ENCODE measurements at regions not wholly inside any gene's neighbourhood (a gene's known extent, or its start where the extent isn't known, plus 50 kb on each side); places are given as distances from the start of the nearest gene placed in this dataset.

GRCh38 chr15:69538379-69538778, 85.8 kb downstream of the RPLP1 start:
- H3K4me1 ChIP-seq (ENCODE audit: control insufficient read depth, insufficient read depth, low read length) = peaks cover 54% of the 10 kb centered on the region
- DNase-seq = no peak
- H3K27ac ChIP-seq (ENCODE audit: low read length) = no peak overlapping the region
- H3K4me3 ChIP-seq (ENCODE audit: low read length) = no peak overlapping the region
- H3K27me3 ChIP-seq (ENCODE audit: control insufficient read depth, insufficient read depth, low read length) = no peaks in the 10 kb centered on the region
- 64% methylated on average over 5 of the region's 5 CpGs for WGBS (ENCODE audit: insufficient coverage)
- no peaks in the 10 kb centered on the region for H3K36me3 ChIP-seq (ENCODE audit: control insufficient read depth, insufficient read depth, low read length)
- H3K9me3 ChIP-seq (replicated peaks; ENCODE audit: control insufficient read depth, low read depth, low read length) = no peaks in the 10 kb centered on the region

- H3K27me3 ChIP-seq (ENCODE audit: control insufficient read depth, insufficient read depth, low read length) = no peaks in the 10 kb centered on the region
- no peak overlapping the region for H3K4me3 ChIP-seq (ENCODE audit: low read length)
- no peaks in the 10 kb centered on the region for H3K36me3 ChIP-seq (ENCODE audit: control insufficient read depth, insufficient read depth, low read length)
- H3K4me1 ChIP-seq (ENCODE audit: control insufficient read depth, insufficient read depth, low read length) = peaks cover 57% of the 10 kb centered on the region
- WGBS (ENCODE audit: insufficient coverage) = 80% methylated on average over 8 of the region's 11 CpGs
- DNase-seq = peak; percentile 57
- peak overlapping the region; percentile 1 for H3K27ac ChIP-seq (ENCODE audit: low read length)
- H3K9me3 ChIP-seq (replicated peaks; ENCODE audit: control insufficient read depth, low read depth, low read length) = no peaks in the 10 kb centered on the region
These were observed 86.7 kb downstream of the RPLP1 start for GRCh38 chr15:69539345-69539744.

GRCh38 chr15:69540622-69541021, 88.0 kb downstream of the RPLP1 start:
- Histone ChIP-seq H3K36me3 (ENCODE audit: control insufficient read depth, insufficient read depth, low read length) (no peaks in the 10 kb centered on the region), H3K9me3 (replicated peaks; ENCODE audit: control insufficient read depth, low read depth, low read length) (no peaks in the 10 kb centered on the region), H3K27ac (ENCODE audit: low read length) (peak overlapping the region; percentile 70), H3K27me3 (ENCODE audit: control insufficient read depth, insufficient read depth, low read length) (no peaks in the 10 kb centered on the region), H3K4me1 (ENCODE audit: control insufficient read depth, insufficient read depth, low read length) (peaks cover 63% of the 10 kb centered on the region), H3K4me3 (ENCODE audit: low read length) (no peak overlapping the region)
- peak; percentile 95 for DNase-seq
- 39% methylated on average over 4 of the region's 9 CpGs for WGBS (ENCODE audit: insufficient coverage)

- Histone ChIP-seq H3K36me3 (ENCODE audit: control insufficient read depth, insufficient read depth, low read length) (no peaks in the 10 kb centered on the region), H3K27ac (ENCODE audit: low read length) (no peak overlapping the region), H3K4me1 (ENCODE audit: control insufficient read depth, insufficient read depth, low read length) (peaks cover 53% of the 10 kb centered on the region), H3K27me3 (ENCODE audit: control insufficient read depth, insufficient read depth, low read length) (no peaks in the 10 kb centered on the region), H3K4me3 (ENCODE audit: low read length) (no peak overlapping the region), H3K9me3 (replicated peaks; ENCODE audit: control insufficient read depth, low read depth, low read length) (no peaks in the 10 kb centered on the region)
- DNase-seq = no peak
- 96% methylated on average over 3 of the region's 7 CpGs for WGBS (ENCODE audit: insufficient coverage)
These were observed 89.4 kb downstream of the RPLP1 start for GRCh38 chr15:69542028-69542427.

- no peak overlapping the region for H3K4me3 ChIP-seq (ENCODE audit: low read length)
- peaks cover 49% of the 10 kb centered on the region for H3K4me1 ChIP-seq (ENCODE audit: control insufficient read depth, insufficient read depth, low read length)
- no peaks in the 10 kb centered on the region for H3K9me3 ChIP-seq (replicated peaks; ENCODE audit: control insufficient read depth, low read depth, low read length)
- peak; percentile 85 for DNase-seq
- no peaks in the 10 kb centered on the region for H3K36me3 ChIP-seq (ENCODE audit: control insufficient read depth, insufficient read depth, low read length)
- no peak overlapping the region for H3K27ac ChIP-seq (ENCODE audit: low read length)
- peaks cover 2% of the 10 kb centered on the region for H3K27me3 ChIP-seq (ENCODE audit: control insufficient read depth, insufficient read depth, low read length)
- WGBS (ENCODE audit: insufficient coverage) = 25% methylated on average over 1 of the region's 1 CpG
These were observed 91.2 kb downstream of the RPLP1 start for GRCh38 chr15:69543681-69544364.

- DNase-seq = no peak
- H3K4me3 ChIP-seq (ENCODE audit: low read length) = no peak overlapping the region
- peaks cover 2% of the 10 kb centered on the region for H3K27me3 ChIP-seq (ENCODE audit: control insufficient read depth, insufficient read depth, low read length)
- H3K36me3 ChIP-seq (ENCODE audit: control insufficient read depth, insufficient read depth, low read length) = no peaks in the 10 kb centered on the region
- H3K9me3 ChIP-seq (replicated peaks; ENCODE audit: control insufficient read depth, low read depth, low read length) = no peaks in the 10 kb centered on the region
- peaks cover 49% of the 10 kb centered on the region for H3K4me1 ChIP-seq (ENCODE audit: control insufficient read depth, insufficient read depth, low read length)
- WGBS (ENCODE audit: insufficient coverage) = 78% methylated on average over 4 of the region's 6 CpGs
- H3K27ac ChIP-seq (ENCODE audit: low read length) = no peak overlapping the region
These were observed 91.9 kb downstream of the RPLP1 start for GRCh38 chr15:69544365-69545113.

- no peak overlapping the region for H3K4me3 ChIP-seq (ENCODE audit: low read length)
- peaks cover 44% of the 10 kb centered on the region for H3K4me1 ChIP-seq (ENCODE audit: control insufficient read depth, insufficient read depth, low read length)
- no peak for DNase-seq
- no peaks in the 10 kb centered on the region for H3K9me3 ChIP-seq (replicated peaks; ENCODE audit: control insufficient read depth, low read depth, low read length)
- peaks cover 2% of the 10 kb centered on the region for H3K27me3 ChIP-seq (ENCODE audit: control insufficient read depth, insufficient read depth, low read length)
- H3K27ac ChIP-seq (ENCODE audit: low read length) = no peak overlapping the region
- WGBS (ENCODE audit: insufficient coverage) = 40% methylated on average over 2 of the region's 3 CpGs
- H3K36me3 ChIP-seq (ENCODE audit: control insufficient read depth, insufficient read depth, low read length) = no peaks in the 10 kb centered on the region
These were observed 93.6 kb downstream of the RPLP1 start for GRCh38 chr15:69546182-69546581.

GRCh38 chr15:69548395-69549180, 96.0 kb downstream of the RPLP1 start:
- H3K4me3 ChIP-seq (ENCODE audit: low read length) = no peak overlapping the region
- H3K4me1 ChIP-seq (ENCODE audit: control insufficient read depth, insufficient read depth, low read length) = peaks cover 36% of the 10 kb centered on the region
- peak overlapping the region; percentile 82 for H3K27ac ChIP-seq (ENCODE audit: low read length)
- H3K9me3 ChIP-seq (replicated peaks; ENCODE audit: control insufficient read depth, low read depth, low read length) = peaks cover 11% of the 10 kb centered on the region
- H3K36me3 ChIP-seq (ENCODE audit: control insufficient read depth, insufficient read depth, low read length) = no peaks in the 10 kb centered on the region
- 71% methylated on average over 14 of the region's 24 CpGs for WGBS (ENCODE audit: insufficient coverage)
- peaks cover 5% of the 10 kb centered on the region for H3K27me3 ChIP-seq (ENCODE audit: control insufficient read depth, insufficient read depth, low read length)
- peak; percentile 79 for DNase-seq

- H3K4me1 ChIP-seq (ENCODE audit: control insufficient read depth, insufficient read depth, low read length) = peaks cover 28% of the 10 kb centered on the region
- peaks cover 5% of the 10 kb centered on the region for H3K27me3 ChIP-seq (ENCODE audit: control insufficient read depth, insufficient read depth, low read length)
- no peaks in the 10 kb centered on the region for H3K36me3 ChIP-seq (ENCODE audit: control insufficient read depth, insufficient read depth, low read length)
- WGBS (ENCODE audit: insufficient coverage) = 97% methylated on average over 2 of the region's 5 CpGs
- peaks cover 11% of the 10 kb centered on the region for H3K9me3 ChIP-seq (replicated peaks; ENCODE audit: control insufficient read depth, low read depth, low read length)
- no peak overlapping the region for H3K4me3 ChIP-seq (ENCODE audit: low read length)
- no peak for DNase-seq
- no peak overlapping the region for H3K27ac ChIP-seq (ENCODE audit: low read length)
These were observed 98.9 kb downstream of the RPLP1 start for GRCh38 chr15:69551391-69552056.
